ENCODE measurements at regions not wholly inside any gene's neighbourhood (a gene's known extent, or its start where the extent isn't known, plus 50 kb on each side); places are given as distances from the start of the nearest gene placed in this dataset.

GRCh38 chr18:42649331-42650035, 466.0 kb downstream of the RIT2 start:
- DNase-seq, result no peak
- TF ChIP-seq CTCF (IDR thresholded peaks at IDR 0.05; ENCODE audit: low read depth, low read length), result no peak
- Histone ChIP-seq H3K4me1 (no peaks in the 10 kb centered on the region), H3K27me3 (no peaks in the 10 kb centered on the region), H3K36me3 (no peaks in the 10 kb centered on the region), H3K9me3 (no peaks in the 10 kb centered on the region), H3K4me3 (ENCODE audit: low read depth, low read length) (no peak overlapping the region)

- Histone ChIP-seq H3K27me3 (no peaks in the 10 kb centered on the region), H3K4me1 (no peaks in the 10 kb centered on the region), H3K9me3 (no peaks in the 10 kb centered on the region), H3K4me3 (ENCODE audit: low read depth, low read length) (no peak overlapping the region), H3K36me3 (no peaks in the 10 kb centered on the region)
- no peak for DNase-seq
- TF ChIP-seq CTCF (IDR thresholded peaks at IDR 0.05; ENCODE audit: low read depth, low read length), result no peak
Measured at GRCh38 chr18:42654556-42654955, 460.9 kb downstream of the RIT2 start.

- no peak for DNase-seq
- no peaks in the 10 kb centered on the region for H3K27me3 ChIP-seq
- no peak overlapping the region for H3K4me3 ChIP-seq (ENCODE audit: low read depth, low read length)
- no peaks in the 10 kb centered on the region for H3K9me3 ChIP-seq
- no peaks in the 10 kb centered on the region for H3K4me1 ChIP-seq
- H3K36me3 ChIP-seq, result no peaks in the 10 kb centered on the region
- TF ChIP-seq CTCF (IDR thresholded peaks at IDR 0.05; ENCODE audit: low read depth, low read length), result no peak
Measured at GRCh38 chr18:42657551-42657950, 457.9 kb downstream of the RIT2 start.

GRCh38 chr18:42658171-42658570, 457.3 kb downstream of the RIT2 start:
- H3K27me3 ChIP-seq, result no peaks in the 10 kb centered on the region
- no peak overlapping the region for H3K4me3 ChIP-seq (ENCODE audit: low read depth, low read length)
- H3K9me3 ChIP-seq, result no peaks in the 10 kb centered on the region
- no peak for DNase-seq
- no peak for TF ChIP-seq CTCF (IDR thresholded peaks at IDR 0.05; ENCODE audit: low read depth, low read length)
- no peaks in the 10 kb centered on the region for H3K4me1 ChIP-seq
- no peaks in the 10 kb centered on the region for H3K36me3 ChIP-seq

- Histone ChIP-seq H3K27me3 (no peaks in the 10 kb centered on the region), H3K4me3 (ENCODE audit: low read depth, low read length) (no peak overlapping the region), H3K36me3 (no peaks in the 10 kb centered on the region), H3K9me3 (no peaks in the 10 kb centered on the region), H3K4me1 (no peaks in the 10 kb centered on the region)
- TF ChIP-seq CTCF (IDR thresholded peaks at IDR 0.05; ENCODE audit: low read depth, low read length), result no peak
- DNase-seq, result no peak
Measured at GRCh38 chr18:42659187-42659586, 456.3 kb downstream of the RIT2 start.

- TF ChIP-seq CTCF (IDR thresholded peaks at IDR 0.05; ENCODE audit: low read depth, low read length), result no peak
- H3K9me3 ChIP-seq, result no peaks in the 10 kb centered on the region
Measured at GRCh38 chr18:42670860-42671259, 444.6 kb downstream of the RIT2 start.

More at GRCh38 chr18:42670860-42671259, 444.6 kb downstream of the RIT2 start:
- H3K4me1 ChIP-seq, result no peaks in the 10 kb centered on the region
- no peaks in the 10 kb centered on the region for H3K36me3 ChIP-seq
- DNase-seq, result no peak
- no peak overlapping the region for H3K4me3 ChIP-seq (ENCODE audit: low read depth, low read length)
- H3K27me3 ChIP-seq, result no peaks in the 10 kb centered on the region

Data from BE2C (cell line).